NCI-H82 treated with DMSO at 0.1 percent for 48 hours (cell line): ENCODE measurements at regions not wholly inside any gene's neighbourhood (a gene's known extent, or its start where the extent isn't known, plus 50 kb on each side); places are given as distances from the start of the nearest gene placed in this dataset.
"Not testable (repeated sequence)": the region's sequence is repeated elsewhere in the genome, so short reads cannot be mapped to it uniquely, and the experiment has no call there.

Experiments used
- DNase-seq: peaks from one replicate; lab custom pipeline; 2025; ENCODE audit not compliant: unreplicated experiment; lab: John Stamatoyannopoulos, UW

DNA sequence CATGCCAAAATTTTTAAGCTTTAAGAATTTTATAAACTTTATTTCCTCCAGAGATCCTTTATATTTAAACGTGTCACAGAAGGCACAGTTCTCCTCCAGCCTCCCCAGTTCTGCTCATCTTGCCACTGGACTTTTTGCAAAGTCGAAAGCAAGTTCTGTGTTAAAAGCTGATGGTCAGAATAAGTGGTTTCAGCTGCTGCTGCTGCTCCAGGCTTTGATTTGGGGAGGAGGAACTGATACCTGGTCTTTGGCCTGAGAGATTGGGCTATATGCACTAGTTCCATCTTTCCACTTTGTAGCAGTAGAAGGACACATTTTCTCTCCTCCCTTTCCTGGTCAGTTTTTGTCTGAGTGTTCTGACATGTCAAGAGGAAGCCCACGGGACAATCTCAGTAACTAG, 435.9 kb upstream of the PHF14 start:
- no peak for DNase-seq

DNA sequence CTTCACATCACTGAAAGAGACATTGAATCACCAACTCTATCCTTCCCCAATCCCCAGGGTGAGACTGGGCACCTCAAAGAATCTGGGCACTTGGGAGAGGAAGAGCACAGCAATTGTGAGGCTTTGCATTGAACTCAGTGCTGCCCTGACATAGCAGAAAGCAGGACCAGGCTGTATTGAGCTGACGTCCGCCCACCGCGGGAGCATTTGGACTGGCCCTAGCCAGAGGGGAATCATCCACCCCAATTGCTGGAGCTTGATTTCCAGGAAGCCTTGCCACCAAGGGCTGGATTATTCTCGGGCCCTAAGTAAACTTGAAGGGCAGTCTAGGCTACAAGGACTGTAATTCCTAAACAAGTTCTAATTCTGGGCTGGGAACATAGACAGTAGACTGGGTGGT, 416.3 kb upstream of the PHF14 start:
- DNase-seq, result no peak

DNA sequence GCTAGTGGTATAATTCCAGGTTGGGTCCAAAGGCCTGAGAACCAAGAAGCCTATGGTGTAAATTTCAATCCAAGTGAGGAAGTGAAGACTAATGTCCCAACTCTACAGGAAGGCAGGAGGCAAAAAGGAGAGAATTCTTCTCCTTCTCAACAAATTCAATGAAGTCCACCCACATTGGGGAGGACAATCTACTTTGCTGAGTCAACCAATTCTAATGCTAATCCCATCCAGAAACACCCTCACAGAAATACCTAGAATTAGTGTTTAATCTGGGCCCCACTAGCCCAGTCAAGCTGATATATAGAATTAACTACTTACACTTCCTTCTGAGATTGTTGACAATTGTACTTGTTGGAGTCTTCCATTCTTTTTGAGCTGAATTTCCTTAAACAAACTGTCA, 413.2 kb upstream of the PHF14 start:
- DNase-seq, result no peak

DNA sequence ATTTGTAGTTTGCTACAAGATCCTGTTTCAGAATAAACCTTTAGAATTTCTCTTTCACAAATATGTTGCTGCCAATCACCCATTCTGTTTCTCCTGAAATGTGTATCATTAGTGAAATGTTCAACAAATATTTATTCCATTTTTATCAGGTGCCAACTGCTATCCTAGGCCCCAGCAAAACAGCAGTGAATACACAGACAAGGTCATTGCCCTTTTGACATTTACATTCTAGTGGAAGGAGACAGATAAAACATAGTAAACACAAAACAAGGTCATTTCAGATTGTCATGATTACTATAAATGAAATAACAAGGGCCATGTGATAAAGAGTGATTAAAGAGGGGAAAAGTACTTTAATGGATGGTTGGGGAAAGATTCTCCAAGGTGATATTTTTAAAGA, 404.8 kb upstream of the PHF14 start:
- no peak for DNase-seq

DNA sequence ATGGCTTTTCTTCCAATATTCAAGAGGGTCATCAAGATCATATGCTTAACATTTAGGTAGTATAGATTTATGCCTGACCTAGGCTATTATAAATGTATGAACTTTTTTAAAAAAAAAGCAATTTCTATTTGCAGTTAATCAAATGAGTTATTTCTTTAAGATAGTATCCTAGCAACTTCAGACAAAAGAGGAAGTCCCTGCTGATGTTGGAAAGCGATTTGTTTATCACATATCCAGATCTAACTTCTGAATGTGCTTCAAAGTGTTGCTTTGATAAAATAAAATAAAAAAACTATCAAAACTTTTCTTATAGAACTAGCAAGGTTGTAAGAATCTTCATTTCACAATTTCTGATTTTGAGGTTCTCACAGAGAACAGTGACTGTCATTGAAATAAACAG, 401.9 kb upstream of the PHF14 start:
- DNase-seq, result no peak

DNA sequence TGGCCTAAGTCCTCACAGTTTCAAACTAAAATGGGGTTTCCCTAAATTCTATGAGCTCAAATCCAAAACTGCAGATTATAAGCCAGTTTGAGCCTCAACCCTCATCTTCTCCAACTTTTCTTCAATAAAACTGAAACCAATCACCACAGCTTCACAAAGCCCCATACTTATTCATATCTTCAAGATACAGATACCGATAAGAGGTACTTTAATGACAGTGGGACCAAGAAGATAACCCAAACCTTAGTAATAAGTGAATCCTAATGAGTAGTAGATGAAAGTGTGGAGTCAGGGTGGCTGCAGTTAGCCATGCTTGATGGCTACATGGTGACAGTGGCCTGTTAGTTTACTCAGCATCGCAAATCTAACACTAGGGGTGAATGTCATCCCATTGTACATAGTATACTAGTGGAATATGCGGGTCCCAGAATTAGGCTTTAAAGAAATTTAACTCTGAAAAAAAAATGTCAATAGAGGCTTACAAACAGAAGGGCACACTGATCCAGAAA, 395.8 kb upstream of the PHF14 start:
- DNase-seq, result no peak

DNA sequence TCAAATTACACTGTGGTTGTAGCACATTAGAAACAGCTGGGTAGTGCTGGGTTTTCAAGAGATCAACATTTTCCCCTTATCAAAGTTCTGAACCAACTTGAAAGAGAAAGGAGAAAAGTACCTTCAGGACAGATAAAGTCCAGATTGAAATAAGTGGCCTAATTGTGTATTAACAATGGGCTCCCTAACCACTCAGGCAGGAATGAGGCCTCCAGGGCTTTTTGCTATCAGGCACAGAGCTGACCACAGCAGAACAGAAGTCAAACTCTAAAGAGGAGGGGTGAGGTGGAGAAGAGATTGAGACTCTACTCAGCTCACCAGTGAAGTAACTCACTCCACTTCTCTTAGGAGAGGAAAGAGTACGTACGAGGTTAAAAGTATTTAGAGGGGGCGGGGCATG, 394.1 kb upstream of the PHF14 start:
- no peak for DNase-seq

DNA sequence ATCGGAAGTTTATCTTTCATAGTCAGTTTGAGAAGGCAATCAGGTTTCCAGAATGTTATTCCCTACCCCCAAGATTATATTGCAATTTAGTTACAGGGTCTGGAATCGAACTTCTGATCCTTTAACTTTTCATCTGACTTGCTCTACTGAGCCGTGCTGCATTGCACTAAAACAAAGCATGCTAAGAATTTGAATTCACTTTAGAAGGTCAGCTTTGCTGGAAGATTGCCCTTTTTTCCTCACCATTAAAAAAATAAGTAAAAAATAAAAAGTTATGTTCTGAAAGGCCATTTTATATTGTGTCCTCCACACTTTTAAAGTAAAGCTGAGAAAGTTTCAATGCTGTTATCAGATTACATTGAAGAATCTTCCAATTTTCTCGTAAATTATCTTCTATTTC, 388.8 kb upstream of the PHF14 start:
- DNase-seq, result no peak

DNA sequence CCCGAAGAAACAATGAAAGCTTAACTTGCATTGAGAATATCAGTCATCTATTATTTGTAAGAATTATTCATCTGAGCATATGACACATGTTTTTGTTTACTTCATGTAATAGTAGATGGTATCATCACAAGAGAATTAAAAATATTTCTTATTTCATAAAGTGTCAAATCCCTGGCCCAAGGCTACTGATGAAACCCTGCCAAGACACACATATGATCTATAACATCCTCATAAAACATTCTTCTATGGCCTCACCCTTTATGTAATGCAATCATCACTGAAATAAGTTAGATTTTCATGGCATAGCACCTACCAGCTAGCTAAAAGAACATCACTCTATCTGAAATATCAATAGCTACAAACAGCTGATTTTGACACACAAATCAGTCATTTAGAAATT, 385.6 kb upstream of the PHF14 start:
- DNase-seq, result no peak

DNA sequence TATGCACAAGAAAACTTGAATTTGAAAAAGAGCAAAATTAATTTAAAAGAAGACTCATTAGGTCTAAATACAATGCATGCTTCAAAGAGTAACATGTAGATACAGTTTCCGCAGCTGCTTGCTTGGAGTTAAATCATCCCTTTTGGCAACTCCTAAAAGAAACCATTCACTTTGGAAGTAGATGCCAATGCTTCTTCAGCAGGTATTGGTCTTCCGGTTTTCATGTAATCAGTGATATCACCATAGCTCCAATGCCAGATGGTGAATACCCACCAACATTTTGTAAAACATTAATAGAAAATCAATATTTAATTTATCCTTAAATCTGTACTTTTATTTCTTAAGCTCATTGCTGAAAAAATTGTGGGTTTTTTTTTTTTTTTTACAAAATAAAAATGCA, 381.1 kb upstream of the PHF14 start:
- no peak for DNase-seq

DNA sequence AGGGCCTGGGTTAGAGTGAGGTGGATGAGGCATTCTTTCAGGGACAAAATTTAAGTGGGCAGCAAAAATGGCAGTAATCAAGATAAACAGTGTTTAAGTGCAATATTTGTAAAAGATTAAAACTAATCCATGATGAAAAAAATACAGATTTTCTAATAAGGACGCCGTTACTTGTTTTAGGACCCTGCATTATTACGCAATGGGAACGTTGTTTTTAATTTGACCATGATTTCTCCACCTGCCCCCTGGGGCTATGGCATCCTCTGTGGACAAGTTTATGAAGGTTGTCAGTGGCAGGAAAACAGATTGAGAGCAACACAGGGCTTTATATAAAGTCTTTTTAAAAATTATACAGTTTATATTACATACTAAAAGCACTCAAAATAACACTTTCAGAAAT, 380.6 kb upstream of the PHF14 start:
- DNase-seq, result no peak

DNA sequence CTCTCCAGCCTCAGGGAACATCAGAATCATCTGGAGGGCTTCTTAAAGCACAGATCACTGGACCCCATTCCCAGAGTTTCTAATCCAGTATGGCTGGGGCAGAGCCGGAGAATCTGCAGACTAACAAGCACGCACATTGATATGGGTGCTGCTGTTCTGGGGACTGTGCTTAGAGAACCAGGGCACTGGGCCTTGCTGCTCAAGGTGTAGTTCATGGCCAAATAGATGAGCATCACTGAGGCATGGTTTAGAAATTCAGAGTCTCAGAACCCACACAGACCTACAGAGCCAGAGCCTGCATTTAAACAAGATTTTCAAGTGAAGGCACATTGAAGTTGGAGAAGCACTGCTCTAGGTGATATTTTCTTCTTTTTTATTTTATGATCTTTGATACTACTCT, 376.8 kb upstream of the PHF14 start:
- no peak for DNase-seq

DNA sequence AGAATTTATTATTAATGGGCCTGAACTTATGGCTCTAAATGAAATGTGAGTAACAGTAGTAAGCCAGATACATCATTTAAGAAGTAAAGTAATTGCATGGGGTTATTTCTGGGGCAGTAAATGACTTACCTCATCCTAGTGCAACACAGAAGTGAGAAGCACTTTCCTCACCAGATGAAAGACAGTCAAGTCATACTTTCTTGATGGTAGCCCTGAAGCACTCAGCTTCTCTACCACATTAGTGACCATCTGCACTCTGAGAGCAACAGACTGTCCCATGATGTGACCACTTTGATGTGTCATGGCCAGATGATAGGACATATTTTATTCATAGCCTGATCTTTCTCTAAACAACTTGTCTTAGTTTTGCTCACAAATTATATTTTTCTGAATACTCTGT, 369.5 kb upstream of the PHF14 start:
- DNase-seq, result no peak

DNA sequence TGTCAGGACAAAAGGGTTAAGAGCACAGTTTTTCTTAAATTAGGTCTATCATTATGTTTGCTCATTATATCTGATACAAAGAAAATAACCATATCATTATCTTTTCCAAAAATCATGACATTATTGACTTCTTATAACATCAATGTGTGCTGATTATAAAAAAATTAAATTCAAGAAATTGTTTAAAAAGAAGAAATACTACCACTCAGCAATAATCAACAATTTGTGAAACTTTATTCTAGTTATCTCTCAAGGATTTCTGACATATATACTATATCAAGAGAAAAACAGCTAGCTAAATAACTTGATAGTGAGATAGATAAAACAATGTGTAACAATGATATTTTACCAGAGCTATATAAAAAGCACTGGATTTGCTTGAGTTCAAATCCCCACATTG, 360.7 kb upstream of the PHF14 start:
- no peak for DNase-seq

DNA sequence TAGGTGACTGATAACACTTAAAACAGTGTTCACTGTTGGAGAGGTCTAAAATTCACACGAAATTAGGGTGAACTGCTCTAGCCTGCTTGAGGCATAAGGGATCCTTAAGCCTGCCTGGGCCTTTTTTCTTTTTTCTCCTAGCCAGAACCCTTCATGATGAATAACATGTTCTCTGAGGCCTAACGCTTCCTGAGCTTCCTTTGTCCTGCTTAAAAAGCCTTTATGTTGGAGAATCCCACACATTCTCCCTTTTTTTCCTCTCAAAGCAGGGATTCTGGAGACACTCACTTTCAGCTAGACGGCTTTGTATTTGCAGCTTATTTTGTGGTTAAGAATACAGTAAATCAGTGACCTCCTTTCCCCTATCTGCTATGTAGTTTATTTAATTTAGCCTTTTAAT, 354.7 kb upstream of the PHF14 start:
- no peak for DNase-seq

DNA sequence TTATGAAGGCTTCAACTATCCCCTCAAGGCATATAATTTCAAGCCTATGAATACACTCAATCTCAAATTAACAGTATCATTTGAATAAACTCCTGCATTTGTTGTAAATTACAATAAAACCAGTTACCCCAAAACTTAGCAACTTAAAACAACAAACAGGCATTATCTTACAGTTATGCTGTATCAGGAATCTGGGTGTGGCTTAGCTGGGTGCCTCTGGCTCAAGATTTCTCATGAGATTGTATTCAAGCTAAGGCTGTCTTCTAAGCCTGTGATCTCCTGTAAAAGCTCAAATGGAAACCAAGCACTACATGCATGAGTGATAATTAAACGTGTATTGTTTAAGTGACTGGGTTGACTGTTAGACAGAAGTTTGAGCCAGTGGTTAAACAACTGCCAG, 341.0 kb upstream of the PHF14 start:
- no peak for DNase-seq

DNA sequence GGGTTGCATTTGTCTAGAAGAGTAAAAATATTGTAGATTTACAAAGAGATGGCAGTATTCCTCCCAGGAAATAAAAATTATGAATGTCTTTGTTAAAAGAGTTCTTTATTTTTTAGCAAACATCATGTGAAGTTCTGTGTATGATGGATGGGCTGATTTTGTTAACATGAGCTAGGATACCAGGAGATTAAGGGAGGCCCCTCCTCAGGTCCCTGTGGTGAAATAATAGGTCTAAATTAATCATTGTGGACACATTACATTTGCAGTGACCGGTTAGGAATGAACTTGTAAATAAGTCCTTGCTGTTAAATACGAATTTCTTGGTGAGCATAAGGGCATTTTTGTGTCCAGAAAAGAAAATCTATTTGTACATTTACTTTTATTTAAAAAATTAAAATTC, 339.4 kb upstream of the PHF14 start:
- DNase-seq, result no peak

DNA sequence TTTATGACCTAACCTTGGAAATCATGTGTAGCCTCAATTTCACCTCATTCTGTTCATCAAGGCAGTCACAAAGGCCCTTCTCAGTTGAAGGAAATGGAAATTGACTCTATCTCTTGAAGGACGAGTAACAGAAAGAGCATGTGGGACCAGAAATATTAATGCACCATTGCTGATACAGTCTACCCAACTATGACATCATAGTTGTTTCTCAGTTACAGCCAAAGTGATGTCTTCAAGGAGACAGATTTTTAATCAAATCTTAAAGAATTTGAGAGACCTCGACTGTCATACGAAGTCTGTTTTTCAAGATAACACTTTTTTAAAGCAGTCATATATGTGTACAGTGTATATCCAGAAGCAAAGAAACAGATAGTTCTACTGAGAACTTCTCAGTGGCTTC, 335.7 kb upstream of the PHF14 start:
- no peak for DNase-seq

DNA sequence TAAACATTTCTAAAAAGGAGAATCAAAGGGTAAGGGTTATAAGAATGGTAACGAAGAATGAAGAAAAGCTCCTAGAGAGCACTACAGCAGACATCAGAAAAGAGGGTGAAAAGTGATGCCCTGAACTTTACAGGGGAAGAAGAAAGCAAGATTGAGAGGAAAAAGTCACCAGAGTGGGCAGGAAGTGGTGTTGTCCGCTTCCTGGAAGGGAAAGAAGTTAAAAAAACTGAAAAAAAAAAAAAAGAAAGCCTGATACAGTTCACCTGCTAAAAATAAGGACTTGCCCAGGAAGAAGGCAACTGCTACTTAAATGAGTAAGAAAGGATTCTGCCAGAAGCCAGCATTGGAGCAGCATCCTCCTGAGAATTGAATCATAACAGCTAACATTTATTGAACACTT, 330.1 kb upstream of the PHF14 start:
- DNase-seq, result no peak

DNA sequence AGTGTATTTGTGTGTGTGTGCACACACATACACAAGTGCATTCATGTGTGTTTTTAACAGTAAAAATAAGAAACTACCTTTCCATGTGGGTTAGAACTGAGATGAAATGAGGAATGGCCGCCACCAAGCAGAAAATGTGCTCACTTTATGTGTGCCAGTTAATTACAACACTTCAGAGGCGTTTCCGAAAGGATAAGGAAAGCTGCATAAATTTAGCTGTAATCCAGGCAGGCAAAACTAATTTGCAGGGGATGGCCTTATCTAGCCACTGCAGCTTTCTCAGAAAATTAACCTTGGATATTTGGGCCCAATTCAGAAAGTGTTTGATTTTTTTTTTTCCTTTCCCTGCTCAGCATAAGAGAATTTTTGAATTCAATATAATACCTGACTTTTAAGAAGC, 328.8 kb upstream of the PHF14 start:
- no peak for DNase-seq

DNA sequence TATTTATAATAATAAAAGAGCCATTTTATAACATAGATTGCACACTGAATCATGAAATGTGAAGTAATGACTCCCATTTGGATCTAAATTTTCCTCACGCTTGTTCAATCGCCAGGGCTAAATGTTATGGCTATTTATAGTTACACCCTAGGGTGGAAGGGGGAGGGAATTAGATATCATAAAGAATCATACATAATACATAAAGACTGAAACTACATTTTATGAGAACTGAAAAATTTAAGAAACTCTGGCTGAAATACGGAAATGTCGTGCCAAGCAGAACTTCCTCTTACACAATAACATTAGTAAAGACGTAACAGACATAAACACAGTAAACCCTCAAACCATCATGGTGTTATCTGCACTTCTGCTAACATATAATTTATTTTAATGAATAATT, 327.5 kb upstream of the PHF14 start:
- no peak for DNase-seq

DNA sequence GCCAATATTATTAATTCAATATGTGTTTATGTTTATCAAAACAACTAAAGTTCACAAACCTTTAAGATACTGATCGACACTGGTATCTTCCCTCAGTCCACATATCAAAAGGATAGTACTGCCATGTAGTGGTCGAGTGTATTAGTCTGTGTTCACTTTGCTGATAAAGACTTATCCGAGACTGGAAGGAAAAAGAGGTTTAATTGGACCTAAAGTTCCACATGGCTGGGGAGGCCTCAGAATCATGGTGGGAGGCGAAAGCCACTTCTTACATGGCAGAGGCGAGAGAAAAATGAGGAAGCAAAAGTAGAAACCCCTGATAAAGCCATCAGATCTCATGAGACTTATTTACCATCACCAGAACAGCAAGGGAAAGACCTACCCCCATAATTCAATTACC, 325.4 kb upstream of the PHF14 start:
- no peak for DNase-seq

DNA sequence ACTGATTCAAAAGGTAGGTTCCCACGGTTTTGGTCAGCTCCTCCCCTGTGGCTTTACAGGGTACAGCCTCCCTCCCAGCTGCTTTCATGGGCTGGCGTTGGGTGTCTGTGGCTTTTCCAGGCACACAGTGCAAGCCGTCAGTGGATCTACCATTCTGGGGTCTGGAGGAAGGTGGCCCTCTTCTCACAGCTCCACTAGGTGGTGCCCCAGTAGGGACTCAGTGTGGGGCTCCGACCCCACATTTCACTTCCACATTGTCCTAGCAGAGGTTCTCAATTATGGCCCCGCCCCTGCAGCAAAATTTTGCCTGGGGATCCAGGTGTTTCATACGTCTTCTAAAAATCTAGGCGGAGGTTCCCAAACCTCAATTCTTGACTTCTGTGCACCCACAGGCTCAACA, 324.6 kb upstream of the PHF14 start:
- not testable (repeated sequence) for DNase-seq

DNA sequence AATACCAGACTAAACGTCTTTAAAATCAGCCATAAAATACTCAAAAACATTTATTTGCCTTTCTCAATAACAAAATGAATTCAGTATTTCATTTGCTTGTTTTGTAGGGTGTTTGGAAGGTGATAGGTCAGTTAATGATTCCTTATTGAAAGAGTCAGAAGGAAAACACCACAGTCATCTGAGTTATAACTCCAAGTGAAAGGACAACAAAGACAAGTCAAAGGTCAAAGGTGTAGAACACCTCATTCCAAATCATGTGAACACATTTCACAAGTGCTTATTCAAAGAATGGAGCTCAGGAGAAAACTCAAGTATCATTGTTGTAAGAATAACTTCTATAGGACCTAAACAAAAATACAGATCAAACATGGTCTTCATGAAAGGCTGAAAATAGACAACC, 318.6 kb upstream of the PHF14 start:
- DNase-seq, result no peak
